GM19351 (cell line): ENCODE measurements at regions not wholly inside any gene's neighbourhood (a gene's known extent, or its start where the extent isn't known, plus 50 kb on each side); places are given as distances from the start of the nearest gene placed in this dataset.

Experiments
- ATAC-seq: cut with Tn5 transposase; IDR thresholded peaks from one replicate; pipeline ENCODE4 v1.9.1; 2021; ENCODE audit warnings: mild to moderate bottlenecking, moderate library complexity; ENCODE audit not compliant: unreplicated experiment

DNA sequence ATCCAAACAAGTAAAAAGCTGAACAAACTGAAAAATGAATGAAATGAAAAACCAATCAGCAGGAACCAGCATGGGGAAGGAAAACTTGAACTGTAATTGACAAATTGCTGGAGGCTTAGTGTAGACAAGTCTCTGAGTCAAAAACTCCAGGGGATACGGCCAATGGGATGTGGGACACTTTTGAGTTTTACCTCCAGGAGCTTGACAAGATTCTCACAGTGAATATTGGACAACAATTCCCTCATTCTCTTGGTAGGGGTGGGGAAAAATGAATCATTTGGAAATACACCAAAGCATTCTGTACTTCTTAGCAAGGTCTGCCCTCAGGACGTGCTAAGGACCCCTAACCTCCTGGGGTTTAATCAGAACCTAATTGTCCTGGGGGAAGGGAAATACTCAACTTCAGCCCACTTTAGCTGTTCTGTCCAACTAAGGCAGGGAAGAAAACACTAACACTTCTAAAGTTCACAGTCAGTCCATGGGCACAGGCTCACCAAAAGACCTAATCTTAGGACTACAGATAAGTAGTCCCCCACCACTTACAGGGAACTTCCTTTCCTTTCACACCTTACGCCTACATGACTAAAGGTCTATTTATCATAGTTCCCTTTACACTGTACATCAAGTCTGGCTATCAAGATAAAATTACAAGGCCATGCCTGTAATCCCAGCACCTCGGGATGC, 60.7 kb upstream of the CDC42BPA start:
- no peak for ATAC-seq

GRCh38 chr1:227378181-227378580, 59.9 kb upstream of the CDC42BPA start:
- ATAC-seq = no peak

DNA sequence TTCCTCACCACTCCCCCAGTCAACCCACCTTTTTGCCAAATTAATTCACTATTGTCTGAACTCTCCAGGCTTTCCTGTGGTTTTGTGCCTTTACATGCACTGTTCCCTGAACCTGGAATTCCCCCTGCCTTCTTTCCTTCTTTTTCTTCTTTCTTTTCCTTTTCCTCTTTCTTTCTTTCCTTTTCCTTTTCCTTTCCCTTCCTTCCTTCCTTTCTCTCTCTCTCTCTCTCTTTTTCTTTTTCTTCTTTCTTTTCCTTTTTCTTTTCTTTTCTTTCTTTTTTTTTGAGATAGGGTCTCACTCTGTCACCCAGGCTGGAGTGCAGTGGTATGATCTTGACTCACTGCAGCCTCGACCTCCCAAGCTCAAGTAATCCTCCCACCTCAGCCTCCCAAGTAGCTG, 56.6 kb upstream of the CDC42BPA start:
- ATAC-seq = no peak

DNA sequence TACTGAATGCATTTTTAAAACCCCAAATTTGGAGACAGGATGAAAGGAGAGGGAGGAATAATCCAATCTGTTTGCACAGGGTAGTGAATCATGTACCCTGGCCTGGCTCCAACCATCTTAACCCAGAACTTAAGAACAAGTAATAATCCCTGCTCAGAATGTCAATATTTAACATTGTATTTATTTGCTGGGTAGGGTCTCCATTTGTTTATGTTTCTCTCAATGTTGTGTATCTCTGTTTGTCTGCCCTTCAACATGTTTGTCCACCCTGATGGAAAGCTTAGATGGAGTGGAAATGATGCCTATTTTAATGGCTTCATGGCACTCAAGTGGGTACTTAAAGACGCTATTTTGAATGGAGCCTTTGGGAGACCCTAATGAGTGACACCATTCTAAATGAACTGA, 54.4 kb upstream of the CDC42BPA start:
- ATAC-seq = no peak

DNA sequence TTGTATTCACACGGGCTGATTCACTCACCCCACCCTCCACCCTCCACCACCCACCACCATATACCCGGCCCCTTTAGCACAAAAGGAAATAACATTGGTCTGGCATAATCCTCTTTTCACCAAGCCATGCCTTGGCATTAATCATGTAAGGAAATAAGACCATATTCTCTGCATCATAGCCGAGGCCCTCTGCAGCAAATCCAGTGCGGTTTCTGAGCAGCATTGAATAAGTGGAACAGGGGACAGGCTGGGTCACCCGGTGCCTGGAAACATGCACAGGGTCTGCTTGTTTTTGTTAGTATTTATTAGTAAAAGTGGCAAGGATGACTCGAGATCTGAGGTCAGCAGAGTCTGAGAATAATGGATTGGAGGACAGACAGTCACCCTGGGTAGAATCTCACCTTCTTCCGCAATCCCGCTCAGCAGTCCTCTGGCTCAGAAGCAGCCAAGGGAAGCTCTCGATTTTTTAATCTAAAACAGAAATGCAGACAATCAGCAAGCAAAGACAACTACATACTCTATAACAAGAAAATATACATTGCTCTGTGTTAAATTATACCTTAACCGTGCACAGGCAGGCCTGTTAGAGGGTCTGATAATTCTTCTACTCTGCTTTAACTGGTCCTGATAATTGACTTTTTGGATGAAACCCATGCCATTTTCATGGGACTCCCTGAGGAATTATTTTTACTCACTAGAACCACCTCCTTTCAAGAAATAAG, 52.4 kb upstream of the CDC42BPA start:
- no peak for ATAC-seq

DNA sequence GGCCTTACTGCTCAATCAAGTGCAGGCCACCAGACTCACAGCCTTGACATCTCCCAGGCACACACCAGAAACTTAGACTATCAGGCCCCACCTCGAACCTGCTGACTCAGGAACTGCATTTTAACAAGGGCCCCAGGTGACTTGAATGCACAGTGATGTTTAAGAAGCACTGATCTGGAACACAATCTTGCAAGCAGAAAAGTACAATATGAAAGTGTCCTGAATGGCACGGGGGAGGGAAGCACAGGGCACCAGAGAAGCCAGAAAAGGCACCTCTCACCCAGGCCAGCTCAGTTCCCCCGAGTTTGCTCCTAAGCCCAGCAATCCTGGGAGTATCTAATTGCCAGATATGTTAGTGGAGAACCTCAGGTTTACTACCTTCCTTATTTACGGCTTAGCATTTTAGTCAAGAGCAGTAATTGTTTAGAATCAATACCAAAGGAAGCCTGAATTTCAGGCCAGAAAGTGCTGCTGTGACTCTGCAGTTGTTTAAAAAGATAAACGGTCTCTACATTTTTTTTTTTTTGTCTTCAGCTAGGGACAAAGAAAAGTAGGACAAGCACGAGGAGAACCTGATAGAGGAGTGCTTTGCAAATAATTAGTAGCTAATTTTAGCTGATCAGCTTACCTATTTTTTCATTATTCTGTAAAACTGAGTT, 50.9 kb upstream of the CDC42BPA start:
- ATAC-seq = no peak
